ENCODE measurements at regions not wholly inside any gene's neighbourhood (a gene's known extent, or its start where the extent isn't known, plus 50 kb on each side); places are given as distances from the start of the nearest gene placed in this dataset.
A peak's percentile ranks its signal among the peaks of the same experiment; 100 is the strongest.
"Not testable (repeated sequence)": the region's sequence is repeated elsewhere in the genome, so short reads cannot be mapped to it uniquely, and the experiment has no call there.

- DNase-seq = peak; percentile 24
These were observed 314.2 kb downstream of the DLEU7 start for GRCh38 chr13:50529154-50529882.

- no peak for DNase-seq
These were observed 311.3 kb downstream of the DLEU7 start for GRCh38 chr13:50531917-50532899.

- DNase-seq = no peak
These were observed 308.4 kb downstream of the DLEU7 start for GRCh38 chr13:50535050-50535449.

- DNase-seq = no peak
These were observed 306.5 kb downstream of the DLEU7 start for GRCh38 chr13:50537029-50537428.

- no peak for DNase-seq
These were observed 303.5 kb downstream of the DLEU7 start for GRCh38 chr13:50539791-50540530.

GRCh38 chr13:50543141-50543540 lies 300.4 kb downstream of the DLEU7 start:
- no peak for DNase-seq

GRCh38 chr13:50543782-50544181 lies 299.7 kb downstream of the DLEU7 start:
- DNase-seq = peak; percentile 78

- no peak for DNase-seq
These were observed 299.3 kb downstream of the DLEU7 start for GRCh38 chr13:50544211-50544610.

- not testable (repeated sequence) for DNase-seq
These were observed 296.3 kb downstream of the DLEU7 start for GRCh38 chr13:50547175-50547574.

GRCh38 chr13:50548586-50548985 lies 294.9 kb downstream of the DLEU7 start:
- DNase-seq = no peak

GRCh38 chr13:50549221-50549942 lies 294.1 kb downstream of the DLEU7 start:
- no peak for DNase-seq

- no peak for DNase-seq
These were observed 293.3 kb downstream of the DLEU7 start for GRCh38 chr13:50550151-50550550.

- DNase-seq = no peak
These were observed 291.0 kb downstream of the DLEU7 start for GRCh38 chr13:50552424-50552966.

GRCh38 chr13:50561739-50562138 lies 281.8 kb downstream of the DLEU7 start:
- DNase-seq = no peak

- DNase-seq = no peak
These were observed 276.8 kb downstream of the DLEU7 start for GRCh38 chr13:50566646-50567045.

- no peak for DNase-seq
These were observed 271.4 kb downstream of the DLEU7 start for GRCh38 chr13:50572129-50572528.

GRCh38 chr13:50573066-50573465 lies 270.4 kb downstream of the DLEU7 start:
- DNase-seq = no peak

- peak; percentile 52 for DNase-seq
These were observed 268.8 kb downstream of the DLEU7 start for GRCh38 chr13:50574731-50575130.

GRCh38 chr13:50575138-50575537 lies 268.4 kb downstream of the DLEU7 start:
- peak; percentile 48 for DNase-seq

GRCh38 chr13:50576156-50576555 lies 267.3 kb downstream of the DLEU7 start:
- no peak for DNase-seq

GRCh38 chr13:50577806-50578205 lies 265.7 kb downstream of the DLEU7 start:
- DNase-seq = no peak

Data from skin of body (tissue), 1 donor.